Fibroblast of skin of scalp (primary cell): ENCODE measurements at regions not wholly inside any gene's neighbourhood (a gene's known extent, or its start where the extent isn't known, plus 50 kb on each side); places are given as distances from the start of the nearest gene placed in this dataset.
"Not testable (repeated sequence)": the region's sequence is repeated elsewhere in the genome, so short reads cannot be mapped to it uniquely, and the experiment has no call there.

ENCODE experiments used
- DNase-seq: peaks from one replicate; pipeline ENCODE4 v3.0.0-alpha.2; 2013

- DNase-seq = peak; percentile 47
These were observed 146.5 kb upstream of the ZNF217 start for GRCh38 chr20:53739799-53740785.

- DNase-seq = no peak
These were observed 145.5 kb upstream of the ZNF217 start for GRCh38 chr20:53738945-53739798.

- DNase-seq = peak; percentile 92
These were observed 144.7 kb upstream of the ZNF217 start for GRCh38 chr20:53738039-53738944.

- peak; percentile 66 for DNase-seq
These were observed 143.9 kb upstream of the ZNF217 start for GRCh38 chr20:53737396-53738038.

- peak; percentile 65 for DNase-seq
These were observed 143.2 kb upstream of the ZNF217 start for GRCh38 chr20:53736757-53737395.

- DNase-seq = no peak
These were observed 142.6 kb upstream of the ZNF217 start for GRCh38 chr20:53736122-53736756.

- peak; percentile 95 for DNase-seq
These were observed 142.0 kb upstream of the ZNF217 start for GRCh38 chr20:53735536-53736050.

- peak; percentile 45 for DNase-seq
These were observed 140.5 kb upstream of the ZNF217 start for GRCh38 chr20:53734006-53734688.

- DNase-seq = no peak
These were observed 138.0 kb upstream of the ZNF217 start for GRCh38 chr20:53731595-53731994.

- DNase-seq = no peak
These were observed 134.7 kb upstream of the ZNF217 start for GRCh38 chr20:53728359-53728758.

- not testable (repeated sequence) for DNase-seq
These were observed 133.6 kb upstream of the ZNF217 start for GRCh38 chr20:53727239-53727638.

GRCh38 chr20:53725575-53725970 is 131.9 kb upstream of the ZNF217 start:
- no peak for DNase-seq

GRCh38 chr20:53723621-53724020 is 130.0 kb upstream of the ZNF217 start:
- no peak for DNase-seq

GRCh38 chr20:53723045-53723444 is 129.4 kb upstream of the ZNF217 start:
- no peak for DNase-seq

- DNase-seq = no peak
These were observed 128.9 kb upstream of the ZNF217 start for GRCh38 chr20:53722515-53723036.

GRCh38 chr20:53721445-53721963 is 127.9 kb upstream of the ZNF217 start:
- DNase-seq = not testable (repeated sequence)

GRCh38 chr20:53719171-53719803 is 125.6 kb upstream of the ZNF217 start:
- DNase-seq = not testable (repeated sequence)

- DNase-seq = no peak
These were observed 124.7 kb upstream of the ZNF217 start for GRCh38 chr20:53718142-53719021.
